ENCODE measurements at regions not wholly inside any gene's neighbourhood (a gene's known extent, or its start where the extent isn't known, plus 50 kb on each side); places are given as distances from the start of the nearest gene placed in this dataset.

- TF ChIP-seq POLR2A (IDR thresholded peaks at IDR 0.05) (no peak), POLR2AphosphoS5 (IDR thresholded peaks at IDR 0.05) (no peak)
- TF ChIP-seq, protein P1, sequence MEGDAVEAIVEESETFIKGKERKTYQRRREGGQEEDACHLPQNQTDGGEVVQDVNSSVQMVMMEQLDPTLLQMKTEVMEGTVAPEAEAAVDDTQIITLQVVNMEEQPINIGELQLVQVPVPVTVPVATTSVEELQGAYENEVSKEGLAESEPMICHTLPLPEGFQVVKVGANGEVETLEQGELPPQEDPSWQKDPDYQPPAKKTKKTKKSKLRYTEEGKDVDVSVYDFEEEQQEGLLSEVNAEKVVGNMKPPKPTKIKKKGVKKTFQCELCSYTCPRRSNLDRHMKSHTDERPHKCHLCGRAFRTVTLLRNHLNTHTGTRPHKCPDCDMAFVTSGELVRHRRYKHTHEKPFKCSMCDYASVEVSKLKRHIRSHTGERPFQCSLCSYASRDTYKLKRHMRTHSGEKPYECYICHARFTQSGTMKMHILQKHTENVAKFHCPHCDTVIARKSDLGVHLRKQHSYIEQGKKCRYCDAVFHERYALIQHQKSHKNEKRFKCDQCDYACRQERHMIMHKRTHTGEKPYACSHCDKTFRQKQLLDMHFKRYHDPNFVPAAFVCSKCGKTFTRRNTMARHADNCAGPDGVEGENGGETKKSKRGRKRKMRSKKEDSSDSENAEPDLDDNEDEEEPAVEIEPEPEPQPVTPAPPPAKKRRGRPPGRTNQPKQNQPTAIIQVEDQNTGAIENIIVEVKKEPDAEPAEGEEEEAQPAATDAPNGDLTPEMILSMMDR (IDR thresholded peaks at IDR 0.05 in 8 of 11, conservative IDR thresholded peaks at IDR 0.05 in 3 of 11) = no peak
Measured at GRCh38 chr7:156224833-156225225, 412.6 kb upstream of the SHH start.
